Endothelial cell of umbilical vein (primary cell): ENCODE measurements at regions not wholly inside any gene's neighbourhood (a gene's known extent, or its start where the extent isn't known, plus 50 kb on each side); places are given as distances from the start of the nearest gene placed in this dataset.

Source experiments
- BruUV-seq: library from RNA; stranded (reverse); fragments of 400-500 nt; replicated peaks from 2 replicates; lab custom pipeline; 2021; lab: Mats Ljungman, UMichigan
- CTCF ChIA-PET: fragments of 300-600, 350-600 bp; sonication (Branson Sonifier 250); formaldehyde crosslinking; loops from one replicate; lab custom pipeline; 2021; ENCODE audit warnings: antibody characterized with exemption, inconsistent platforms; lab: Charles Lee
- POLR2A ChIA-PET: fragments of 300-600, 350-600 bp; sonication (Branson Sonifier 250); formaldehyde crosslinking; loops from one replicate; lab custom pipeline; 2021; ENCODE audit warnings: antibody characterized with exemption, inconsistent platforms; lab: Charles Lee
- DNase-seq: peaks from one replicate; pipeline ENCODE4 v3.0.0-alpha.2; 2011; ENCODE audit warnings: low read depth, low spot score
- FAIRE-seq: peaks from 2 replicates; lab custom pipeline; 2011; peaks lifted over from hg19 to GRCh38; lab: Jason Lieb, UNC
- H2AFZ ChIP-seq: 2 replicates; pipeline ENCODE4 v1.6.0; 2012; ENCODE audit warnings: low read depth, low read length, control low read depth, inconsistent platforms
- H3K27ac ChIP-seq: 2 replicates; pipeline ENCODE4 v1.5.1; 2011; ENCODE audit warnings: low read depth, mild to moderate bottlenecking, control low read depth, low read length, moderate library complexity; ENCODE audit not compliant: insufficient read depth
- H3K27me3 ChIP-seq, 2 experiments: 2 replicates each; pipeline versions ENCODE4 v1.6.0 to v1.6.1; 2011; ENCODE audit warnings: low read length in 2 of 2, mixed read lengths in 1 of 2; ENCODE audit not compliant: control insufficient read depth in 2 of 2, insufficient read depth in 2 of 2
- H3K36me3 ChIP-seq, 2 experiments: 2 replicates in 1 of 2; 3 replicates in 1 of 2; pipeline ENCODE4 v1.5.1; 2011; ENCODE audit warnings: low read length in 2 of 2, mild to moderate bottlenecking in 1 of 2, moderate library complexity in 1 of 2; ENCODE audit not compliant: control insufficient read depth in 2 of 2, insufficient read depth in 2 of 2; ENCODE audit errors: extremely low read depth in 1 of 2
- H3K4me1 ChIP-seq: 3 replicates; pipeline ENCODE4 v1.5.1; 2011; ENCODE audit warnings: mild to moderate bottlenecking, low read length; ENCODE audit not compliant: control insufficient read depth, insufficient read depth; ENCODE audit errors: extremely low read depth
- H3K4me2 ChIP-seq: 2 replicates; pipeline ENCODE4 v1.6.1; 2011; ENCODE audit warnings: low read length, control low read depth, mixed read lengths; ENCODE audit not compliant: insufficient read depth
- H3K4me3 ChIP-seq, 3 experiments: fragments of 200-600 bp in 1 of 3; sonication (generic), shearing (Covaris generic) in 1 of 3; replicated peaks in 1 of 3; 2 replicates each; pipeline ENCODE4 v1.5.1; 2011 to 2016; ENCODE audit warnings: control low read depth in 3 of 3, low read length in 3 of 3, mild to moderate bottlenecking in 2 of 3, inconsistent platforms in 1 of 3, low read depth in 1 of 3, moderate library complexity in 1 of 3; ENCODE audit not compliant: insufficient read depth in 1 of 3
- H3K79me2 ChIP-seq: 2 replicates; pipeline ENCODE4 v1.6.0; 2012; ENCODE audit warnings: low read length, inconsistent platforms; ENCODE audit not compliant: control insufficient read depth, insufficient read depth
- H3K9ac ChIP-seq: replicated peaks from 2 replicates; pipeline ENCODE3; 2011; ENCODE audit warnings: low read length, control low read depth; ENCODE audit not compliant: insufficient read depth; ENCODE audit errors: extremely low read depth
- H3K9me1 ChIP-seq: replicated peaks from 3 replicates; pipeline ENCODE4 v1.6.0; 2011; ENCODE audit warnings: mild to moderate bottlenecking, low read length; ENCODE audit not compliant: control insufficient read depth, insufficient read depth; ENCODE audit errors: extremely low read depth
- H3K9me3 ChIP-seq: replicated peaks from 2 replicates; pipeline ENCODE4 v1.5.1; 2012; ENCODE audit warnings: low read length, inconsistent platforms; ENCODE audit not compliant: control insufficient read depth, insufficient read depth
- H4K20me1 ChIP-seq: replicated peaks from 2 replicates; pipeline ENCODE3; 2011; ENCODE audit warnings: mild to moderate bottlenecking, low read length; ENCODE audit not compliant: control insufficient read depth, insufficient read depth; ENCODE audit errors: extremely low read depth
- EZH2 ChIP-seq: IDR thresholded peaks from 2 replicates; pipeline ENCODE4 v1.6.1; 2012; ENCODE audit warnings: borderline replicate concordance, low read depth, mild to moderate bottlenecking, moderate library complexity, low read length, inconsistent platforms; ENCODE audit not compliant: severe bottlenecking
- FOS ChIP-seq: IDR thresholded peaks from 2 replicates; pipeline ENCODE4 v1.6.1; 2011; ENCODE audit warnings: mild to moderate bottlenecking, low read length, moderate library complexity, borderline replicate concordance; ENCODE audit not compliant: insufficient read depth
- GATA2 ChIP-seq: IDR thresholded peaks from 2 replicates; pipeline ENCODE4 v1.7.0; 2011; ENCODE audit warnings: low read depth, mild to moderate bottlenecking, moderate library complexity, mixed read lengths, low read length; ENCODE audit not compliant: insufficient read length, insufficient read depth
- JUN ChIP-seq: IDR thresholded peaks from 2 replicates; pipeline ENCODE4 v1.6.1; 2011; ENCODE audit warnings: borderline replicate concordance, low read depth; ENCODE audit not compliant: insufficient read length, insufficient read depth
- MYC ChIP-seq: IDR thresholded peaks from one replicate; pipeline ENCODE4 v1.6.1; 2011; ENCODE audit warnings: mild to moderate bottlenecking, low read depth, low read length
- POLR2A ChIP-seq: IDR thresholded peaks from 2 replicates; pipeline ENCODE4 v1.6.1; 2012; ENCODE audit warnings: low read depth, mild to moderate bottlenecking, control low read depth, low read length
- POLR2AphosphoS5 ChIP-seq: IDR thresholded peaks from 2 replicates; pipeline ENCODE4 v1.6.1; 2012; ENCODE audit warnings: low read depth, mild to moderate bottlenecking, control low read depth, low read length, moderate library complexity; ENCODE audit not compliant: insufficient read depth
- dilution Hi-C: fragments of 300-500 bp; cut with MboI; formaldehyde crosslinking; loops from one replicate; pipeline ENCODE4 v1.15.0; 2019; ENCODE audit warnings: low sequenced_read_pairs; ENCODE audit not compliant: extremely low pct_ligation_motif_present
- intact Hi-C: fragments of 100-400 bp; cut with micrococcal nuclease; formaldehyde crosslinking; loops from one replicate; pipeline ENCODE4 v1.10.0; 2022
- TF ChIP-seq, protein P1 (sequence below), 2 donors: IDR thresholded peaks; 1 replicate in 1 of 2; 2 replicates in 1 of 2; pipeline ENCODE4 v1.5.1; 2011; ENCODE audit warnings: low read length in 2 of 2, mild to moderate bottlenecking in 2 of 2, moderate library complexity in 2 of 2, control low read depth in 1 of 2, inconsistent platforms in 1 of 2, low read depth in 1 of 2; ENCODE audit not compliant: insufficient read depth in 1 of 2; ENCODE audit errors: extremely low read depth in 1 of 2
- TF ChIP-seq, protein P2 (sequence below): IDR thresholded peaks from 2 replicates; pipeline ENCODE4 v1.6.1; 2011; ENCODE audit not compliant: insufficient read depth, insufficient read length

DNA sequence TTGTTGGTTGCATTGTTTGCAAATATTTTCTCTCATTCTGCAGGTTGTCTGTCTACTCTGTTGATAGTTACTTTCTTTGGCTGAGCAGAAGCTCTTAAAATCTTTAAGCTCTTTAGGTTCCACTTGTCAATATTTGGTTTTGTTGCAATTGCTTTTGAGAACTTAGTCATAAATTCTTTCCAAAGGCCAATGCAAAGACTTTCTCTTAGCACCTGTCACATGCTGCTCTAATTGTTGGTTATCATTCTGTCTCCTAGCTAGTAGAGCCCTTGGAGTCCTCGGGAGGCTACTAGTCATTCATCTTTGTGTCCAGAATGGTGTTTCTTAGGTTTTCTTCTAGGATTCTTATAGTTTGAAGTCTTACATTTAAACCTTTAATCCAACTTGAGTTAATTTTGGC is 312.7 kb upstream of the PROX1 start:
- no peak overlapping the region for H2AFZ ChIP-seq
- no peak overlapping the region for H3K9ac ChIP-seq
- no peaks in the 10 kb centered on the region for H4K20me1 ChIP-seq
- no peaks in the 10 kb centered on the region for H3K9me3 ChIP-seq
- H3K9me1 ChIP-seq: no peaks in the 10 kb centered on the region
- intact Hi-C loops (no loop called here), dilution Hi-C loops (no loop called here)
- H3K4me2 ChIP-seq: no peak overlapping the region
- POLR2A ChIA-PET: no interaction called here
- no peaks in the 10 kb centered on the region for H3K36me3 ChIP-seq
- no peak for TF ChIP-seq POLR2A
- TF ChIP-seq JUN: no peak
- TF ChIP-seq MYC: no peak
- no peak for TF ChIP-seq GATA2
- TF ChIP-seq, protein P1, sequence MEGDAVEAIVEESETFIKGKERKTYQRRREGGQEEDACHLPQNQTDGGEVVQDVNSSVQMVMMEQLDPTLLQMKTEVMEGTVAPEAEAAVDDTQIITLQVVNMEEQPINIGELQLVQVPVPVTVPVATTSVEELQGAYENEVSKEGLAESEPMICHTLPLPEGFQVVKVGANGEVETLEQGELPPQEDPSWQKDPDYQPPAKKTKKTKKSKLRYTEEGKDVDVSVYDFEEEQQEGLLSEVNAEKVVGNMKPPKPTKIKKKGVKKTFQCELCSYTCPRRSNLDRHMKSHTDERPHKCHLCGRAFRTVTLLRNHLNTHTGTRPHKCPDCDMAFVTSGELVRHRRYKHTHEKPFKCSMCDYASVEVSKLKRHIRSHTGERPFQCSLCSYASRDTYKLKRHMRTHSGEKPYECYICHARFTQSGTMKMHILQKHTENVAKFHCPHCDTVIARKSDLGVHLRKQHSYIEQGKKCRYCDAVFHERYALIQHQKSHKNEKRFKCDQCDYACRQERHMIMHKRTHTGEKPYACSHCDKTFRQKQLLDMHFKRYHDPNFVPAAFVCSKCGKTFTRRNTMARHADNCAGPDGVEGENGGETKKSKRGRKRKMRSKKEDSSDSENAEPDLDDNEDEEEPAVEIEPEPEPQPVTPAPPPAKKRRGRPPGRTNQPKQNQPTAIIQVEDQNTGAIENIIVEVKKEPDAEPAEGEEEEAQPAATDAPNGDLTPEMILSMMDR (IDR thresholded peaks at IDR 0.05; ENCODE audit: extremely low read depth in 1 of 2, insufficient read depth in 1 of 2, low read depth in 1 of 2, low read length in 2 of 2): no peak
- TF ChIP-seq, protein P2, sequence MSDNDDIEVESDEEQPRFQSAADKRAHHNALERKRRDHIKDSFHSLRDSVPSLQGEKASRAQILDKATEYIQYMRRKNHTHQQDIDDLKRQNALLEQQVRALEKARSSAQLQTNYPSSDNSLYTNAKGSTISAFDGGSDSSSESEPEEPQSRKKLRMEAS: no peak
- TF ChIP-seq POLR2AphosphoS5: no peak
- no peak for TF ChIP-seq FOS
- no peak for TF ChIP-seq EZH2
- DNase-seq (no peak), FAIRE-seq (no peak)
- no peaks in the 10 kb centered on the region for H3K4me1 ChIP-seq
- no peak overlapping the region for H3K27ac ChIP-seq
- H3K27me3 ChIP-seq: peaks cover 0 to 2% of the 10 kb centered on the region in 2 experiments
- CTCF ChIA-PET: no interaction called here
- BruUV-seq: no TSS peak
- no peaks in the 10 kb centered on the region for H3K79me2 ChIP-seq
- H3K4me3 ChIP-seq: no peak overlapping the region
